GM19395 (cell line): ENCODE measurements at regions not wholly inside any gene's neighbourhood (a gene's known extent, or its start where the extent isn't known, plus 50 kb on each side); places are given as distances from the start of the nearest gene placed in this dataset.
A peak's percentile ranks its signal among the peaks of the same experiment; 100 is the strongest.
"Not testable (repeated sequence)": the region's sequence is repeated elsewhere in the genome, so short reads cannot be mapped to it uniquely, and the experiment has no call there.

ENCODE experiments used
- ATAC-seq: cut with Tn5 transposase; IDR thresholded peaks from one replicate; pipeline ENCODE4 v1.9.1; 2021; ENCODE audit warnings: mild to moderate bottlenecking, moderate library complexity; ENCODE audit not compliant: unreplicated experiment

GRCh38 chr12:104906695-104907094 lies 51.4 kb downstream of the SLC41A2 start:
- no peak for ATAC-seq

DNA sequence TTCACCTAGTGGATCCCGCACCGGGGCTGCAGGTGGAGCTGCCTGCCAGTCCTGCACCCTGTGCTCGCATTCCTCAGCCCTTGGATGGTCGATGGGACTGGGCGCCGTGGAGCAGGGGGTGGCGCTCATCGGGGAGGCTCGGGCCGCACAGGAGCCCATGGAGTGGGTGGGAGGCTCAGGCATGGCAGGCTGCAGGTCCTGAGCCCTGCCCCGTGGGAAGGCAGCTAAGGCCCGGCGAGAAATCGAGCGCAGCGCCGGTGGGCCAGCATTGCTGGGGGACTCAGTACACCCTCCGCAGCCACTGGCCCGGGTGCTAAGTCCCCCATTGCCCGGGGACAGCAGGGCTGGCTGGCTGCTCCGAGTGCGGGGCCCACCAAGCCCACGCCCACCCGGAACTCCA lies 52.6 kb downstream of the SLC41A2 start:
- ATAC-seq, result not testable (repeated sequence)

DNA sequence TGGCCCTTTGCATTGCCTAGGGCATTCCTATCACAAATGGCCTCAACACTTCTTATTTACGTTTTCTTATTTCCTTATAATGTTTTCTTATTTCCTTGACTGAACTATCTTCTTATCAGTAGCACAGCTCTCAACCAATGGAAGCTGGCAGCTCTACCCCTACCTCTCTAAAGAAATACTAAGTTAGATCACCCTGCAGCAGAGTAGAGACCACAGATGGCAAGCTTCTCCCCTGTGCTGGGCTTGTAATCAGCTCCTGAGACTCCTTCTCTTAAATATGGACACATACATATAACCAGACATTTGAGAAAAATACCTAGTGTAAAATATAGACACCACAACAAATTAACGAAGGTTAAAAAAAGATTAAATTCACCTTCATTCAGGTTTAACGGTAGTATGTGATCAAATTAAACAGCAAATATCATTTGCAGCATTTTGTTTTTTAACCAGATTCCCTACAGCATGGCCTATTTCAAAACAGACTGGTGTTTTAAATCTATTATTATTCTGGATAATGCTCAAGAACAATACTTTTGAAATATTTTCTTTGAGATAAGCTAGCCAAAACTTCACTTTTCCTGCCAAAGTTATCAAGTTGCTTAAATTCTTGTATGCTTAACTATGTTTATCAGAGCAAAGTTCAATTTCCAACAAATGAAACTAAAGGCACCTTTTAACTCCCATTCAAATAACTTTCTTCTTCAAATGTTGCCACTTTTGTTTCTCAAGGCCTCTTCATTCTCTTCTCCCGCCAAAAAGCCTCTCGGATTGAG lies 54.3 kb downstream of the SLC41A2 start:
- ATAC-seq, result no peak

GRCh38 chr12:104902125-104902524 lies 56.0 kb downstream of the SLC41A2 start:
- no peak for ATAC-seq

GRCh38 chr12:104896710-104897109 lies 61.4 kb downstream of the SLC41A2 start:
- no peak for ATAC-seq

DNA sequence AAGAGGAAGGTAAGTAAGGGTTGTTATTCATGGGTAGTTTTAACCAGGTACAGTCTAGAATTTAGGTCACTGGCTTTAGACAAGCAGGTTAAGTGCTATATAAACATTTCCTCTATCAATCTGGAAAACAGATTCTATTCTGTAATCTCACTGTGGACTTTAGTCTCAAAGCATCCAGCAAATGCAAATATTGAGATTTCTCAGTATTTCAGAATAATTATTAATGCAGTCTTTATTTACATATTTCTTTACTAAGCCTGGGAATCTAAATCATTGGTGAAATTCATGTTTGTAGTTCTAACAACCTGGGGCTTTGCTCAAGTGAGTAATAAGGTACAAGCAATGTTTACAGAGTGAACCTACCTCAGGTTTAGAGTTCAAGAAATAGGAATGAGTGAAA lies 61.9 kb downstream of the SLC41A2 start:
- ATAC-seq, result no peak

- ATAC-seq, result no peak
Observed at GRCh38 chr12:104895415-104895814, 62.7 kb downstream of the SLC41A2 start.

- no peak for ATAC-seq
Observed at GRCh38 chr12:104890476-104891096, 67.5 kb downstream of the SLC41A2 start.

- ATAC-seq, result no peak
Observed at GRCh38 chr12:104889735-104890134, 68.4 kb downstream of the SLC41A2 start.

DNA sequence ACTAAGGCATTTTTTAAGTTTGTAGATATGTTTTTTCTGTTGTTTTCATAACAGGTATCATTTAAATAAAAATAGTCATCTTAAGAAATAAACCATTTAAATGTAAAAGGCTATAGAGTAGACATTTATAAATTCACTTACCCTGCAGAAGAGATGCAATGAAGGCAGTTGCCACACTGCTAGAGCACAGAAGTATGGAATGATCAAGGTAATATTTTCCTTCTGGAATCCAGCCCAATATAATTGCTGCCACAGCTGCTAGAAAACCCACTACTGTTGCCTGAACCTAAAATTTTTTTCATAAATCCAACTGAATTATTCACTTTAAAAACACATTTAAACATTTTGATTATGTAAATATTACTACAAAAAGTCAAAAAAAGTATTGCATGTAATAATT lies 69.2 kb downstream of the SLC41A2 start:
- ATAC-seq, result no peak

DNA sequence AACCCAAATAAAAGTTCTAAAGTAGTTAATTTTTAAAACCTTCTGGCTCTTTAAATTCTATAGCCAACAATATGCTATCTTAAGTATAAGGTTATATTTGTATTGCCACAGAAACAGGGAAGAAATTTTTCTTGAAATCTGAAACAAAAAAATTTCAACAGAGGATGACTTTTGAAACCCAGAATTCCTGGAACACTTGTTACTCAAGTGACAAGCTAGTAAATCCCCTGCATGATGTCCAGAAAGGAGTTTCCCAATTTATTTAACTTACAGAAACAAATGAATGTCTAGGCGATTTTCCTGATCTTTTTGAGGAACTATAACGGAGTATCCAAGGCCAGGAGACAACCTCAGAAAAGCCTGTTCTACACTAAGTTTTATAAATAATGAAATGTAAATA lies 69.6 kb downstream of the SLC41A2 start:
- no peak for ATAC-seq

DNA sequence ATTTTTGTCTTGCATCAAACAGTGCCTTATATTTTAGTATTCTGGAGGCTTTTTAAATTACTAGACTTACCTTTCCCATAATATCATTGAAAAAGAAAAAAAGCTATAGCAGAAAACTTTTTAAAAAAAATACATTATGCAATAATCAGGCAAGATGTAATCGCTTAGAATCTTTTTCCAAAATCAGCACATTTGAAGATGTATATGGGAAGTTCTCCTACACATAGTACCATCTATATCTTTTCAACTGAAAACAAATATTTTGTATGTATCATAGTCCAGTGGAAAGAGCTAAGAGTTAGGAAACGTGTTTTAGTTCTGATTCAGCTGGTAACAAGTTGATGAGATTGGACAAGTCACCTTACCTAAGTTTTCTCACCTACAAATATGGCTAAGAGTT lies 70.6 kb downstream of the SLC41A2 start:
- no peak for ATAC-seq

DNA sequence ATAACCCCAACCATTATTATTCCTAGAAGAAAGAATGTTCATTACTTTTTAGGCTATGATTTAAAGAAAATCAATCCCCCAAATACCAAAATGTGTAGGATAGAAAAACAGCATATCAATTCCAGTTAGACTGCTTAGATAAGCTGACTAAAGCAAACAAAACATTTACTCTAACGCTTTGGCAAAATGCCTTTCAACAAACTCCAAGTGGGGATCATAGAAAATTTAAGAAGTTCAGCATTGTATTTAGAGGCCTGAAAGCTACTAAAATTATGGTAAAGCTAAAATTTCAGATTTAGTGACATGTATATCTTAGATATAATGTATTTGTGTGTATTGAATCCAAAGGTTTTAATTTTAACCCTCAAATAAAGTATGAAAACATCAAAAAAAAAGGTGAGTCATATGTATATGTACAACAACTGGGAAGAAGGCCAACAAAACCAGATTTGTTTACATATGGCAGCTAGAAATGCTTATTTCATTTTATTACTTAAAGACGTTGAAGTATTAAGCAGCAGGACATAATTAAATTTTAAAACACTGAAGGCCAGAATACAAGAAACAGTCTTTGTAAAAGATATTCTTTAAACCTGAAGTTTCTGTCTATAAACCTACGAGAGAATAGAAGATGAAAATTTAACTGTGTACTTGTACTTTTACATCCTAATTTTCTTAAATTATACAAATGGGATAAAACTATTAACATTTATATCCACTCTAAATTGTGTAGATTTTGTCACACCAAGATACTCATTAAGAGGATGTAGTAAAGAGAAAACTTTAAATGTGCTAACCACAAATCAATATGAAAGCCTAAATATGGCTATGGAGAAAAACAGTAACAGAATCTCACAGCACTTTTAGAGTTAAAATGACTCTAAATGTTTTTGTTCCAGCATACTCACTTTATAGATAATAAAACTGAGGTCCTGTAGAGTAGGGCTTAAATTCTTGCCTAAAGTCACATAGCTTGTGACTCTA lies 71.4 kb downstream of the SLC41A2 start:
- ATAC-seq, result no peak

GRCh38 chr12:104878858-104879257 lies 79.2 kb downstream of the SLC41A2 start:
- not testable (repeated sequence) for ATAC-seq

GRCh38 chr12:104877103-104877705 lies 80.9 kb downstream of the SLC41A2 start:
- ATAC-seq, result no peak

- ATAC-seq, result no peak
Observed at GRCh38 chr12:104873374-104873773, 84.7 kb downstream of the SLC41A2 start.

DNA sequence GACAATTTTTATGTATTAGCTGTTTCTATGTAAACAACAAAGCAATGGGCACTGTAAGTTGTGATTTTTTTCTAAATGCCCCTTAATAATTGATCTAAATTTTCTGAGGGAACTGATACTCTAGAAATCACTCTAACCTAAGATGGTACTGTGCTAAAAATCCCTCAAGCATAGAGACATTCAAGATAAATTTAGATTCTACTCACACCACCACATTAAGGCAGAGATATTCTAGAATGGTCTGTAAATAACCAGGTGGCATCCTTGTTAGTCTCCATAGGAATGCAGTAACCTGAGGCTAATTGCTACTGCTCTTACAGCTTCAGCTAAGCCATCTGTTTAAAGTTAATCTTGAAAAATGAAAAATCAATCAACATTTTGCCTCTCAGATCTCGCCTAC lies 87.3 kb downstream of the SLC41A2 start:
- ATAC-seq, result no peak

- ATAC-seq, result no peak
Observed at GRCh38 chr12:104866291-104866690, 91.8 kb downstream of the SLC41A2 start.

- ATAC-seq, result peak; percentile 84
Observed at GRCh38 chr12:104865080-104865479, 93.0 kb downstream of the SLC41A2 start.

DNA sequence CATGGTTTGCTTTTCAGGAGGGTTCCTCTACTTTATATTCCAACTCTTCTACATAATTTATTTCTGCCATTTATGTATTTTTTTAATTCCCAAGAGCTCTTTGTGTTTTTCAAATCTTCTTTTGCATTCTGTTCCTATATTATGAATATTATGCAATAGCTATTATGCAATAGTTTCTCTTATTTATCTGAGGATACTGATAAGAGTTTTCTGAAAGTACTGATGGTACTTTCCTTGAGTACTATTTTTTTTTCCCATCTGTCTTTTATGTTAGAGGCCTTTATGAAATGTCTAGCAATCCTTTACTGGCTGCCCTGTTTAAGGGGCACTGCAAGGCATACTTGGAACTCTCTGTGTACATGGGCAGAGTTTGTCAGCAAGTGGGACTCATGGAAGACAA lies 93.4 kb downstream of the SLC41A2 start:
- ATAC-seq, result no peak
